Panc1 (cell line): ENCODE measurements at regions not wholly inside any gene's neighbourhood (a gene's known extent, or its start where the extent isn't known, plus 50 kb on each side); places are given as distances from the start of the nearest gene placed in this dataset.

Source experiments
- POLR2AphosphoS5 ChIP-seq: IDR thresholded peaks from 2 replicates; pipeline ENCODE4 v1.6.1; 2012; ENCODE audit warnings: mild to moderate bottlenecking, low read depth, low read length, moderate library complexity
- SIN3A ChIP-seq: IDR thresholded peaks from 2 replicates; pipeline ENCODE4 v1.6.1; 2012; ENCODE audit warnings: low read depth, mild to moderate bottlenecking, low read length, moderate library complexity, borderline replicate concordance; ENCODE audit not compliant: insufficient read depth
- TCF7L2 ChIP-seq: IDR thresholded peaks from 2 replicates; pipeline ENCODE4 v1.6.1; 2011; ENCODE audit warnings: mild to moderate bottlenecking, low read depth, low read length, inconsistent platforms
- TF ChIP-seq, protein P1 (sequence below): fragments of 450-650 bp; IDR thresholded peaks from 2 replicates; pipeline ENCODE4 v1.5.1; 2017; ENCODE audit warnings: mild to moderate bottlenecking
- TF ChIP-seq, protein P2 (sequence below), 2 experiments: IDR thresholded peaks; 2 replicates each; pipeline ENCODE4 v1.6.1; 2011 to 2012; ENCODE audit warnings: low read depth in 2 of 2, control low read depth in 1 of 2, low read length in 1 of 2, mild to moderate bottlenecking in 1 of 2, moderate library complexity in 1 of 2; ENCODE audit not compliant: insufficient read depth in 1 of 2

DNA sequence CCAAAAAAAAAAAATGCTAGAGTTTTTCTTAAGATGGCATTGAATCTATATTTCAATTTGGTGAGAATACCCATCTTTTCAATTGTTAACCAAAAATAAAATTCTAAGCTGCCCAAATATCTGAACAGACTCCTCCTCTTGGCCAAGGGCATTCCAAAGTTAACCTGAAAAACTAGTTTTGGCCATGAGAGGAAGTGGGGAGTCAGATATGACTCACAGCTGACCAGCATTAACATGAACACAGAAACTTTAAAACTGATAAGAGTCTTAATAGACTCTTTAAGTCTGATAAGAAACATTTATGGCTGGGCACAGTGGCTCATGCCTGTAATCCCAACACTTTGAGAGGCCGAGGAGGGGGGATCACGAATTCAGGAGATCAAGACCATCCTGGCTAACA, 171.3 kb downstream of the FAXC start:
- TF ChIP-seq TCF7L2 (no peak), POLR2AphosphoS5 (no peak), SIN3A (no peak)
- TF ChIP-seq, protein P1, sequence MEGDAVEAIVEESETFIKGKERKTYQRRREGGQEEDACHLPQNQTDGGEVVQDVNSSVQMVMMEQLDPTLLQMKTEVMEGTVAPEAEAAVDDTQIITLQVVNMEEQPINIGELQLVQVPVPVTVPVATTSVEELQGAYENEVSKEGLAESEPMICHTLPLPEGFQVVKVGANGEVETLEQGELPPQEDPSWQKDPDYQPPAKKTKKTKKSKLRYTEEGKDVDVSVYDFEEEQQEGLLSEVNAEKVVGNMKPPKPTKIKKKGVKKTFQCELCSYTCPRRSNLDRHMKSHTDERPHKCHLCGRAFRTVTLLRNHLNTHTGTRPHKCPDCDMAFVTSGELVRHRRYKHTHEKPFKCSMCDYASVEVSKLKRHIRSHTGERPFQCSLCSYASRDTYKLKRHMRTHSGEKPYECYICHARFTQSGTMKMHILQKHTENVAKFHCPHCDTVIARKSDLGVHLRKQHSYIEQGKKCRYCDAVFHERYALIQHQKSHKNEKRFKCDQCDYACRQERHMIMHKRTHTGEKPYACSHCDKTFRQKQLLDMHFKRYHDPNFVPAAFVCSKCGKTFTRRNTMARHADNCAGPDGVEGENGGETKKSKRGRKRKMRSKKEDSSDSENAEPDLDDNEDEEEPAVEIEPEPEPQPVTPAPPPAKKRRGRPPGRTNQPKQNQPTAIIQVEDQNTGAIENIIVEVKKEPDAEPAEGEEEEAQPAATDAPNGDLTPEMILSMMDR: no peak
- TF ChIP-seq, protein P2, sequence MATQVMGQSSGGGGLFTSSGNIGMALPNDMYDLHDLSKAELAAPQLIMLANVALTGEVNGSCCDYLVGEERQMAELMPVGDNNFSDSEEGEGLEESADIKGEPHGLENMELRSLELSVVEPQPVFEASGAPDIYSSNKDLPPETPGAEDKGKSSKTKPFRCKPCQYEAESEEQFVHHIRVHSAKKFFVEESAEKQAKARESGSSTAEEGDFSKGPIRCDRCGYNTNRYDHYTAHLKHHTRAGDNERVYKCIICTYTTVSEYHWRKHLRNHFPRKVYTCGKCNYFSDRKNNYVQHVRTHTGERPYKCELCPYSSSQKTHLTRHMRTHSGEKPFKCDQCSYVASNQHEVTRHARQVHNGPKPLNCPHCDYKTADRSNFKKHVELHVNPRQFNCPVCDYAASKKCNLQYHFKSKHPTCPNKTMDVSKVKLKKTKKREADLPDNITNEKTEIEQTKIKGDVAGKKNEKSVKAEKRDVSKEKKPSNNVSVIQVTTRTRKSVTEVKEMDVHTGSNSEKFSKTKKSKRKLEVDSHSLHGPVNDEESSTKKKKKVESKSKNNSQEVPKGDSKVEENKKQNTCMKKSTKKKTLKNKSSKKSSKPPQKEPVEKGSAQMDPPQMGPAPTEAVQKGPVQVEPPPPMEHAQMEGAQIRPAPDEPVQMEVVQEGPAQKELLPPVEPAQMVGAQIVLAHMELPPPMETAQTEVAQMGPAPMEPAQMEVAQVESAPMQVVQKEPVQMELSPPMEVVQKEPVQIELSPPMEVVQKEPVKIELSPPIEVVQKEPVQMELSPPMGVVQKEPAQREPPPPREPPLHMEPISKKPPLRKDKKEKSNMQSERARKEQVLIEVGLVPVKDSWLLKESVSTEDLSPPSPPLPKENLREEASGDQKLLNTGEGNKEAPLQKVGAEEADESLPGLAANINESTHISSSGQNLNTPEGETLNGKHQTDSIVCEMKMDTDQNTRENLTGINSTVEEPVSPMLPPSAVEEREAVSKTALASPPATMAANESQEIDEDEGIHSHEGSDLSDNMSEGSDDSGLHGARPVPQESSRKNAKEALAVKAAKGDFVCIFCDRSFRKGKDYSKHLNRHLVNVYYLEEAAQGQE (IDR thresholded peaks at IDR 0.05; ENCODE audit: insufficient read depth in 1 of 2, low read depth in 2 of 2, low read length in 1 of 2): no peak
